ENCODE measurements at regions not wholly inside any gene's neighbourhood (a gene's known extent, or its start where the extent isn't known, plus 50 kb on each side); places are given as distances from the start of the nearest gene placed in this dataset.

GRCh38 chr6:12560315-12560714 lies 156.3 kb upstream of the PHACTR1 start:
- POLR2A ChIA-PET: no interaction called here
- peaks cover 24% of the 10 kb centered on the region for H3K9me3 ChIP-seq
- CTCF ChIA-PET: no interaction called here
- Mint-ChIP-seq H3K36me3 (ENCODE audit: insufficient read depth, unreplicated experiment) (peaks cover 8% of the 10 kb centered on the region), H3K4me3 (ENCODE audit: unreplicated experiment) (no peak overlapping the region), H3K27ac (ENCODE audit: unreplicated experiment) (peak overlapping the region; percentile 59), H3K4me1 (ENCODE audit: low read depth, unreplicated experiment) (peaks cover 11% of the 10 kb centered on the region), H3K9me3 (ENCODE audit: unreplicated experiment) (peaks cover 40% of the 10 kb centered on the region), H3K27me3 (ENCODE audit: insufficient read depth, unreplicated experiment) (no peaks in the 10 kb centered on the region)
- BruUV-seq (replicated peaks): no TSS peak
- H3K36me3 ChIP-seq (ENCODE audit: control insufficient read depth, insufficient read depth, low read length): no peaks in the 10 kb centered on the region
- intact Hi-C loops (cut with micrococcal nuclease; ENCODE audit: unreplicated experiment): no loop called here
- no peaks in the 10 kb centered on the region for H3K27me3 ChIP-seq (replicated peaks; ENCODE audit: control insufficient read depth, insufficient read depth, low read length)
- peaks cover 8% of the 10 kb centered on the region; the same call in 1 of the 2 replicates for H3K4me1 ChIP-seq
- TF ChIP-seq, protein P1, sequence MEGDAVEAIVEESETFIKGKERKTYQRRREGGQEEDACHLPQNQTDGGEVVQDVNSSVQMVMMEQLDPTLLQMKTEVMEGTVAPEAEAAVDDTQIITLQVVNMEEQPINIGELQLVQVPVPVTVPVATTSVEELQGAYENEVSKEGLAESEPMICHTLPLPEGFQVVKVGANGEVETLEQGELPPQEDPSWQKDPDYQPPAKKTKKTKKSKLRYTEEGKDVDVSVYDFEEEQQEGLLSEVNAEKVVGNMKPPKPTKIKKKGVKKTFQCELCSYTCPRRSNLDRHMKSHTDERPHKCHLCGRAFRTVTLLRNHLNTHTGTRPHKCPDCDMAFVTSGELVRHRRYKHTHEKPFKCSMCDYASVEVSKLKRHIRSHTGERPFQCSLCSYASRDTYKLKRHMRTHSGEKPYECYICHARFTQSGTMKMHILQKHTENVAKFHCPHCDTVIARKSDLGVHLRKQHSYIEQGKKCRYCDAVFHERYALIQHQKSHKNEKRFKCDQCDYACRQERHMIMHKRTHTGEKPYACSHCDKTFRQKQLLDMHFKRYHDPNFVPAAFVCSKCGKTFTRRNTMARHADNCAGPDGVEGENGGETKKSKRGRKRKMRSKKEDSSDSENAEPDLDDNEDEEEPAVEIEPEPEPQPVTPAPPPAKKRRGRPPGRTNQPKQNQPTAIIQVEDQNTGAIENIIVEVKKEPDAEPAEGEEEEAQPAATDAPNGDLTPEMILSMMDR (IDR thresholded peaks at IDR 0.05; ENCODE audit: insufficient read depth in 1 of 2, low read depth in 1 of 2, low read length in 1 of 2, severe bottlenecking in 1 of 2, unreplicated experiment in 1 of 2): no peak
- no peak for DNase-seq
- no peak overlapping the region for H3K4me3 ChIP-seq (ENCODE audit: low read depth, low read length)

GRCh38 chr6:12566618-12567123 lies 149.9 kb upstream of the PHACTR1 start:
- Histone ChIP-seq H3K36me3 (ENCODE audit: control insufficient read depth, insufficient read depth, low read length) (no peaks in the 10 kb centered on the region), H3K4me1 (peaks cover 4% of the 10 kb centered on the region; the same call in 1 of the 2 replicates), H3K9me3 (peaks cover 18% of the 10 kb centered on the region), H3K4me3 (ENCODE audit: low read depth, low read length) (no peak overlapping the region), H3K27me3 (replicated peaks; ENCODE audit: control insufficient read depth, insufficient read depth, low read length) (no peaks in the 10 kb centered on the region)
- TF ChIP-seq, protein P1 (IDR thresholded peaks at IDR 0.05; ENCODE audit: insufficient read depth in 1 of 2, low read depth in 1 of 2, low read length in 1 of 2, severe bottlenecking in 1 of 2, unreplicated experiment in 1 of 2): no peak
- Mint-ChIP-seq H3K4me3 (ENCODE audit: unreplicated experiment) (no peak overlapping the region), H3K9me3 (ENCODE audit: unreplicated experiment) (peaks cover 19% of the 10 kb centered on the region), H3K4me1 (ENCODE audit: low read depth, unreplicated experiment) (peaks cover 9% of the 10 kb centered on the region), H3K36me3 (ENCODE audit: insufficient read depth, unreplicated experiment) (peaks cover under 1% of the 10 kb centered on the region), H3K27me3 (ENCODE audit: insufficient read depth, unreplicated experiment) (no peaks in the 10 kb centered on the region), H3K27ac (ENCODE audit: unreplicated experiment) (no peak overlapping the region)
- POLR2A ChIA-PET: no interaction called here
- DNase-seq: no peak
- BruUV-seq (replicated peaks): no TSS peak
- CTCF ChIA-PET: no interaction called here
- intact Hi-C loops (cut with micrococcal nuclease; ENCODE audit: unreplicated experiment): no loop called here

DNA sequence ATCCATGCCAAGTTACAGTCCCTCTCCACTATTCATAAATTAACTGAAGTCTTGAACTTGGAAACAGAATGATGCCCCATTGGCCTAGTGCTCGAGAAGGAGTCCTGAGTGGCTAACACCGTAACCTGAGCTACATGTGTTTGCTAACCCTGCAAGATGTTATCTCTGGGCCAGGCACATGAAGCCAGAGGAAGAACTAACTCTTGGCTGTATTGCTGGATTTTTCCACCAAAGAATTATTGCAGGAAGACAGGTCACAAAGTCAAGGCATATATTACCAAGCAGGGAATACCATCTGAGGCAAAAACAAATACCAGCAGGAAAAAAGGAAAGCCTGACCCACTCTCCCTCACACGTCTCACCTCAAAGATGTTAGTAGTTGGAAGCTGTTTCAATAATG lies 148.9 kb upstream of the PHACTR1 start:
- TF ChIP-seq, protein P1 (IDR thresholded peaks at IDR 0.05; ENCODE audit: insufficient read depth in 1 of 2, low read depth in 1 of 2, low read length in 1 of 2, severe bottlenecking in 1 of 2, unreplicated experiment in 1 of 2): no peak
- Mint-ChIP-seq H3K9me3 (ENCODE audit: unreplicated experiment) (peaks cover 16% of the 10 kb centered on the region), H3K27me3 (ENCODE audit: insufficient read depth, unreplicated experiment) (no peaks in the 10 kb centered on the region), H3K4me1 (ENCODE audit: low read depth, unreplicated experiment) (peaks cover 7% of the 10 kb centered on the region), H3K36me3 (ENCODE audit: insufficient read depth, unreplicated experiment) (no peaks in the 10 kb centered on the region), H3K4me3 (ENCODE audit: unreplicated experiment) (no peak overlapping the region), H3K27ac (ENCODE audit: unreplicated experiment) (no peak overlapping the region)
- peaks cover 3% of the 10 kb centered on the region; the same call in 1 of the 2 replicates for H3K4me1 ChIP-seq
- ChIA-PET POLR2A (no interaction called here), CTCF (no interaction called here)
- no peaks in the 10 kb centered on the region for H3K27me3 ChIP-seq (replicated peaks; ENCODE audit: control insufficient read depth, insufficient read depth, low read length)
- BruUV-seq (replicated peaks): no TSS peak
- intact Hi-C loops (cut with micrococcal nuclease; ENCODE audit: unreplicated experiment): no loop called here
- H3K9me3 ChIP-seq: peaks cover 10% of the 10 kb centered on the region
- no peak for DNase-seq
- no peaks in the 10 kb centered on the region for H3K36me3 ChIP-seq (ENCODE audit: control insufficient read depth, insufficient read depth, low read length)
- H3K4me3 ChIP-seq (ENCODE audit: low read depth, low read length): no peak overlapping the region
